ENCODE measurements at regions not wholly inside any gene's neighbourhood (a gene's known extent, or its start where the extent isn't known, plus 50 kb on each side); places are given as distances from the start of the nearest gene placed in this dataset.

- TF ChIP-seq TOX (CRISPR knock-in tag; IDR thresholded peaks at IDR 0.05; ENCODE audit: borderline replicate concordance) (no peak), CREB5 (CRISPR knock-in tag; IDR thresholded peaks at IDR 0.05; ENCODE audit: low read depth) (no peak), ZC3H10 (CRISPR knock-in tag; IDR thresholded peaks at IDR 0.05) (no peak), CSDC2 (CRISPR knock-in tag; IDR thresholded peaks at IDR 0.05) (no peak), OSR1 (CRISPR knock-in tag; IDR thresholded peaks at IDR 0.05) (no peak), ZNF565 (CRISPR knock-in tag; conservative IDR thresholded peaks at IDR 0.05; ENCODE audit: low read depth) (no peak), GLIS3 (CRISPR knock-in tag; IDR thresholded peaks at IDR 0.05) (no peak), PPARA (CRISPR knock-in tag; IDR thresholded peaks at IDR 0.05; ENCODE audit: borderline replicate concordance) (no peak), POU6F1 (CRISPR knock-in tag; IDR thresholded peaks at IDR 0.05; ENCODE audit: borderline replicate concordance, low read depth) (no peak), ZFP3 (CRISPR knock-in tag; IDR thresholded peaks at IDR 0.05) (no peak), PATZ1 (CRISPR knock-in tag; IDR thresholded peaks at IDR 0.05; ENCODE audit: borderline replicate concordance) (no peak), BACH2 (CRISPR knock-in tag; IDR thresholded peaks at IDR 0.05; ENCODE audit: borderline replicate concordance) (no peak), ESRRG (CRISPR knock-in tag; IDR thresholded peaks at IDR 0.05) (no peak)
- ATAC-seq, result no peak
Measured at GRCh38 chr5:167995844-167996425, 295.5 kb upstream of the WWC1 start.

- TF ChIP-seq CSDC2 (CRISPR knock-in tag; IDR thresholded peaks at IDR 0.05) (no peak), BACH2 (CRISPR knock-in tag; IDR thresholded peaks at IDR 0.05; ENCODE audit: borderline replicate concordance) (no peak)
- no peak for ATAC-seq
Measured at GRCh38 chr5:167998148-167998767, 293.2 kb upstream of the WWC1 start.

GRCh38 chr5:167999182-167999581 lies 292.3 kb upstream of the WWC1 start:
- ATAC-seq, result no peak
- no peak for TF ChIP-seq RARB (CRISPR knock-in tag; IDR thresholded peaks at IDR 0.05)
- TF ChIP-seq ISL1 (CRISPR knock-in tag; IDR thresholded peaks at IDR 0.05), result peak; percentile 33

GRCh38 chr5:168001318-168001717 lies 290.1 kb upstream of the WWC1 start:
- no peak for ATAC-seq
- no peak for TF ChIP-seq ZFP3 (CRISPR knock-in tag; IDR thresholded peaks at IDR 0.05)

GRCh38 chr5:168002116-168002515 lies 289.3 kb upstream of the WWC1 start:
- no peak for ATAC-seq
- no peak for TF ChIP-seq ESRRG (CRISPR knock-in tag; IDR thresholded peaks at IDR 0.05)
- no peak for TF ChIP-seq ZFP3 (CRISPR knock-in tag; IDR thresholded peaks at IDR 0.05)
- TF ChIP-seq ZNF70 (CRISPR knock-in tag; IDR thresholded peaks at IDR 0.05), result no peak
- TF ChIP-seq RARB (CRISPR knock-in tag; IDR thresholded peaks at IDR 0.05), result no peak
- TF ChIP-seq BACH2 (CRISPR knock-in tag; IDR thresholded peaks at IDR 0.05; ENCODE audit: borderline replicate concordance), result no peak
- TF ChIP-seq CSRNP3 (CRISPR knock-in tag; IDR thresholded peaks at IDR 0.05), result no peak
- TF ChIP-seq ZNF8 (CRISPR knock-in tag; IDR thresholded peaks at IDR 0.05), result no peak
- TF ChIP-seq TCF4 (CRISPR knock-in tag; IDR thresholded peaks at IDR 0.05; ENCODE audit: borderline replicate concordance), result no peak
- no peak for TF ChIP-seq ISL1 (CRISPR knock-in tag; IDR thresholded peaks at IDR 0.05)
- no peak for TF ChIP-seq SNAI2 (CRISPR knock-in tag; IDR thresholded peaks at IDR 0.05)
- no peak for TF ChIP-seq ZFP30 (CRISPR knock-in tag; IDR thresholded peaks at IDR 0.05)

Data from SK-N-SH treated with all-trans-retinoic acid at 6 μM for 48 hours (cell line).